GM23338 (cell line): ENCODE measurements at regions not wholly inside any gene's neighbourhood (a gene's known extent, or its start where the extent isn't known, plus 50 kb on each side); places are given as distances from the start of the nearest gene placed in this dataset.

Experiments used
- ATAC-seq: fragments of 200-7000 bp; cut with Tn5 transposase; 3 replicates; pipeline ENCODE4 v1.9.1; 2020
- DNase-seq: peaks from one replicate; pipeline ENCODE4 v3.0.0-alpha.2; 2015; ENCODE audit warnings: low spot score
- H2AFZ ChIP-seq: fragments of 200-600 bp; sonication (generic); 2 replicates; pipeline ENCODE4 v1.8.0; 2016; ENCODE audit warnings: antibody characterized with exemption, mild to moderate bottlenecking, moderate library complexity
- H3F3A ChIP-seq: fragments of 200-600 bp; sonication (generic); replicated peaks from 2 replicates; pipeline ENCODE4 v1.8.0; 2017; ENCODE audit warnings: antibody characterized with exemption, mixed run types, low read depth
- H3K27ac ChIP-seq: fragments of 200-600 bp; sonication (generic); 2 replicates; pipeline ENCODE4 v1.6.1; 2016; ENCODE audit warnings: low read depth
- H3K27me3 ChIP-seq: fragments of 200-600 bp; sonication (generic); 2 replicates; pipeline ENCODE4 v1.8.0; 2016; ENCODE audit warnings: mild to moderate bottlenecking, mixed run types, moderate library complexity; ENCODE audit not compliant: insufficient read depth
- H3K36me3 ChIP-seq: fragments of 200-600 bp; sonication (generic); 2 replicates; pipeline ENCODE4 v1.8.0; 2016; ENCODE audit warnings: mild to moderate bottlenecking; ENCODE audit not compliant: insufficient read depth
- H3K4me1 ChIP-seq: fragments of 200-600 bp; sonication (generic); 2 replicates; pipeline ENCODE4 v1.8.0; 2016; ENCODE audit warnings: mild to moderate bottlenecking, moderate library complexity; ENCODE audit not compliant: insufficient read depth
- H3K4me2 ChIP-seq: fragments of 200-600 bp; sonication (generic); 2 replicates; pipeline ENCODE4 v1.7.1; 2017; ENCODE audit warnings: mixed run types
- H3K4me3 ChIP-seq: fragments of 200-600 bp; sonication (generic); 2 replicates; pipeline ENCODE4 v1.6.1; 2016; ENCODE audit warnings: mixed run types
- H3K79me2 ChIP-seq: fragments of 200-600 bp; sonication (generic); replicated peaks from 2 replicates; pipeline ENCODE4 v1.8.0; 2017; ENCODE audit warnings: mild to moderate bottlenecking; ENCODE audit not compliant: insufficient read depth
- H3K9me2 ChIP-seq: fragments of 200-600 bp; sonication (generic); 2 replicates; pipeline ENCODE4 v1.8.0; 2017; ENCODE audit not compliant: insufficient read depth
- H4K20me1 ChIP-seq: fragments of 200-600 bp; sonication (generic); replicated peaks from 2 replicates; pipeline ENCODE4 v1.8.0; 2017; ENCODE audit warnings: mild to moderate bottlenecking; ENCODE audit not compliant: insufficient read depth
- H3K27ac Mint-ChIP-seq: 2 replicates; pipeline ENCODE4 v1.8.0; 2020; ENCODE audit warnings: inconsistent platforms, mild to moderate bottlenecking, moderate library complexity, mixed read lengths
- H3K27me3 Mint-ChIP-seq: 3 replicates; pipeline ENCODE4 v1.8.0; 2022; ENCODE audit warnings: low read depth, mild to moderate bottlenecking, moderate library complexity, mixed read lengths, inconsistent platforms; ENCODE audit not compliant: insufficient read depth, poor library complexity
- H3K36me3 Mint-ChIP-seq: 3 replicates; pipeline ENCODE4 v1.8.0; 2021; ENCODE audit warnings: low read depth, mild to moderate bottlenecking, inconsistent platforms, moderate library complexity, mixed read lengths
- H3K4me1 Mint-ChIP-seq: 3 replicates; pipeline ENCODE4 v1.8.0; 2020; ENCODE audit warnings: mild to moderate bottlenecking, inconsistent platforms, mixed read lengths
- H3K4me3 Mint-ChIP-seq: 3 replicates; pipeline ENCODE4 v1.8.0; 2021; ENCODE audit warnings: moderate library complexity, mild to moderate bottlenecking, inconsistent platforms, mixed read lengths
- H3K9me3 Mint-ChIP-seq: 3 replicates; pipeline ENCODE4 v1.8.0; 2020; ENCODE audit warnings: moderate library complexity, mild to moderate bottlenecking, inconsistent platforms, mixed read lengths
- CREB1 ChIP-seq: fragments of 250-450 bp; sonication (Bioruptor Pico); IDR thresholded peaks from 2 replicates; pipeline ENCODE4 v1.5.0; 2020; ENCODE audit warnings: low read depth, mild to moderate bottlenecking, moderate library complexity
- EZH2 ChIP-seq: fragments of 200-600 bp; sonication (generic); IDR thresholded peaks from one replicate; pipeline ENCODE4 v1.8.0; 2017; ENCODE audit warnings: antibody characterized with exemption, mild to moderate bottlenecking, low read depth; ENCODE audit not compliant: unreplicated experiment
- EZH2phosphoT487 ChIP-seq: fragments of 200-600 bp; sonication (generic); IDR thresholded peaks from one replicate; pipeline ENCODE4 v1.8.1; 2018; ENCODE audit warnings: antibody characterized with exemption; ENCODE audit not compliant: unreplicated experiment
- JUNB ChIP-seq: IDR thresholded peaks from one replicate; pipeline ENCODE4 v1.6.1; 2016; ENCODE audit warnings: antibody characterized with exemption; ENCODE audit not compliant: unreplicated experiment
- NANOG ChIP-seq: IDR thresholded peaks from 2 replicates; pipeline ENCODE4 v1.6.1; 2016; ENCODE audit warnings: antibody characterized with exemption, borderline replicate concordance
- POLR2AphosphoS5 ChIP-seq: IDR thresholded peaks from 2 replicates; pipeline ENCODE4 v1.6.1; 2016; ENCODE audit warnings: antibody characterized with exemption, low read depth
- STAT1 ChIP-seq: IDR thresholded peaks from one replicate; pipeline ENCODE4 v1.6.1; 2016; ENCODE audit warnings: antibody characterized with exemption; ENCODE audit not compliant: unreplicated experiment
- ZNF114 ChIP-seq: fragments of 250-450 bp; sonication (Bioruptor Pico); IDR thresholded peaks from 2 replicates; pipeline ENCODE4 v1.5.0; 2020; ENCODE audit warnings: mild to moderate bottlenecking, moderate library complexity
- ZNF331 ChIP-seq: fragments of 250-450 bp; sonication (Bioruptor Pico); IDR thresholded peaks from 2 replicates; pipeline ENCODE4 v1.5.0; 2020; ENCODE audit warnings: low read depth, mild to moderate bottlenecking, moderate library complexity
- TF ChIP-seq, protein P1 (sequence below): fragments of 250-450 bp; sonication (Bioruptor Pico); IDR thresholded peaks from 2 replicates; pipeline ENCODE4 v1.5.0; 2020; ENCODE audit warnings: mild to moderate bottlenecking, moderate library complexity
- TF ChIP-seq, protein P2 (sequence below): IDR thresholded peaks from one replicate; pipeline ENCODE4 v1.6.1; 2018; ENCODE audit warnings: antibody characterized with exemption; ENCODE audit not compliant: unreplicated experiment
- TF ChIP-seq, protein P3 (sequence below), 2 experiments: fragments of 200-600 bp in 1 of 2; sonication (generic) in 1 of 2; conservative IDR thresholded peaks; 2 replicates each; pipeline versions ENCODE4 v1.5.1 to v1.6.1; 2016 to 2017; ENCODE audit warnings: antibody characterized with exemption in 2 of 2, low read depth in 2 of 2, mild to moderate bottlenecking in 2 of 2, moderate library complexity in 1 of 2
- TF ChIP-seq, protein P4 (sequence below): IDR thresholded peaks from 2 replicates; pipeline ENCODE4 v1.6.1; 2016; ENCODE audit warnings: antibody characterized with exemption

DNA sequence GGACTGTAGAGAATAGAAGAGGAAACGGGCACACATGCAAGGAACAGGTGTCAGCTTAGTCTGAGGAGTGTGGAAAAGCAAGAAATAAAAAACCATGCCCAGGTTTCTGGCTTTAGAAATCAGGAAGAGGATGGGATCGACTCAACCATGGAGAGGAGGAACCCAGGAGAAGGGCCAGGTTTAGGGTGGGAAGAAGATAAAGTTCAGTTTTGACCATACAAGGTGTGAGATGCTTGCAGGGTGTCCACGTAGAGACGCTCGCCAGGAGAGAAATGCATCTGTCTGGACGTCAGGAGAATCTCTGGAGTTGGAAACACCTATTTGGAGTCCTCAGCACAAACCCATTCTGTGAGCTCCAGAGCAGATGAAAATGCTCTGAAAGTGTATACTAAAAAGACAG lies 275.1 kb downstream of the CYRIA start:
- no peak overlapping the region for H3K27ac Mint-ChIP-seq
- ATAC-seq, result no peak
- H3K27me3 Mint-ChIP-seq, result no peaks in the 10 kb centered on the region

More for the DNA sequence above, 275.1 kb downstream of the CYRIA start:
- no peak for TF ChIP-seq ZNF114 (CRISPR knock-in tag)
- TF ChIP-seq, protein P1, sequence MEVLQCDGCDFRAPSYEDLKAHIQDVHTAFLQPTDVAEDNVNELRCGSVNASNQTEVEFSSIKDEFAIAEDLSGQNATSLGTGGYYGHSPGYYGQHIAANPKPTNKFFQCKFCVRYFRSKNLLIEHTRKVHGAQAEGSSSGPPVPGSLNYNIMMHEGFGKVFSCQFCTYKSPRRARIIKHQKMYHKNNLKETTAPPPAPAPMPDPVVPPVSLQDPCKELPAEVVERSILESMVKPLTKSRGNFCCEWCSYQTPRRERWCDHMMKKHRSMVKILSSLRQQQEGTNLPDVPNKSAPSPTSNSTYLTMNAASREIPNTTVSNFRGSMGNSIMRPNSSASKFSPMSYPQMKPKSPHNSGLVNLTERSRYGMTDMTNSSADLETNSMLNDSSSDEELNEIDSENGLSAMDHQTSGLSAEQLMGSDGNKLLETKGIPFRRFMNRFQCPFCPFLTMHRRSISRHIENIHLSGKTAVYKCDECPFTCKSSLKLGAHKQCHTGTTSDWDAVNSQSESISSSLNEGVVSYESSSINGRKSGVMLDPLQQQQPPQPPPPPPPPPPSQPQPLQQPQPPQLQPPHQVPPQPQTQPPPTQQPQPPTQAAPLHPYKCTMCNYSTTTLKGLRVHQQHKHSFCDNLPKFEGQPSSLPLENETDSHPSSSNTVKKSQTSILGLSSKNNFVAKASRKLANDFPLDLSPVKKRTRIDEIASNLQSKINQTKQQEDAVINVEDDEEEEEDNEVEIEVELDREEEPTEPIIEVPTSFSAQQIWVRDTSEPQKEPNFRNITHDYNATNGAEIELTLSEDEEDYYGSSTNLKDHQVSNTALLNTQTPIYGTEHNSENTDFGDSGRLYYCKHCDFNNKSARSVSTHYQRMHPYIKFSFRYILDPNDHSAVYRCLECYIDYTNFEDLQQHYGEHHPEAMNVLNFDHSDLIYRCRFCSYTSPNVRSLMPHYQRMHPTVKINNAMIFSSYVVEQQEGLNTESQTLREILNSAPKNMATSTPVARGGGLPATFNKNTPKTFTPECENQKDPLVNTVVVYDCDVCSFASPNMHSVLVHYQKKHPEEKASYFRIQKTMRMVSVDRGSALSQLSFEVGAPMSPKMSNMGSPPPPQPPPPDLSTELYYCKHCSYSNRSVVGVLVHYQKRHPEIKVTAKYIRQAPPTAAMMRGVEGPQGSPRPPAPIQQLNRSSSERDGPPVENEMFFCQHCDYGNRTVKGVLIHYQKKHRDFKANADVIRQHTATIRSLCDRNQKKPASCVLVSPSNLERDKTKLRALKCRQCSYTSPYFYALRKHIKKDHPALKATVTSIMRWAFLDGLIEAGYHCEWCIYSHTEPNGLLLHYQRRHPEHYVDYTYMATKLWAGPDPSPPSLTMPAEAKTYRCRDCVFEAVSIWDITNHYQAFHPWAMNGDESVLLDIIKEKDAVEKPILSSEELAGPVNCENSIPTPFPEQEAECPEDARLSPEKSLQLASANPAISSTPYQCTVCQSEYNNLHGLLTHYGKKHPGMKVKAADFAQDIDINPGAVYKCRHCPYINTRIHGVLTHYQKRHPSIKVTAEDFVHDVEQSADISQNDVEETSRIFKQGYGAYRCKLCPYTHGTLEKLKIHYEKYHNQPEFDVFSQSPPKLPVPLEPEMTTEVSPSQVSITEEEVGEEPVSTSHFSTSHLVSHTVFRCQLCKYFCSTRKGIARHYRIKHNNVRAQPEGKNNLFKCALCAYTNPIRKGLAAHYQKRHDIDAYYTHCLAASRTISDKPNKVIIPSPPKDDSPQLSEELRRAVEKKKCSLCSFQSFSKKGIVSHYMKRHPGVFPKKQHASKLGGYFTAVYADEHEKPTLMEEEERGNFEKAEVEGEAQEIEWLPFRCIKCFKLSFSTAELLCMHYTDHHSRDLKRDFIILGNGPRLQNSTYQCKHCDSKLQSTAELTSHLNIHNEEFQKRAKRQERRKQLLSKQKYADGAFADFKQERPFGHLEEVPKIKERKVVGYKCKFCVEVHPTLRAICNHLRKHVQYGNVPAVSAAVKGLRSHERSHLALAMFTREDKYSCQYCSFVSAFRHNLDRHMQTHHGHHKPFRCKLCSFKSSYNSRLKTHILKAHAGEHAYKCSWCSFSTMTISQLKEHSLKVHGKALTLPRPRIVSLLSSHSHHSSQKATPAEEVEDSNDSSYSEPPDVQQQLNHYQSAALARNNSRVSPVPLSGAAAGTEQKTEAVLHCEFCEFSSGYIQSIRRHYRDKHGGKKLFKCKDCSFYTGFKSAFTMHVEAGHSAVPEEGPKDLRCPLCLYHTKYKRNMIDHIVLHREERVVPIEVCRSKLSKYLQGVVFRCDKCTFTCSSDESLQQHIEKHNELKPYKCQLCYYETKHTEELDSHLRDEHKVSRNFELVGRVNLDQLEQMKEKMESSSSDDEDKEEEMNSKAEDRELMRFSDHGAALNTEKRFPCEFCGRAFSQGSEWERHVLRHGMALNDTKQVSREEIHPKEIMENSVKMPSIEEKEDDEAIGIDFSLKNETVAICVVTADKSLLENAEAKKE (CRISPR knock-in tag), result no peak
- TF ChIP-seq EZH2, result no peak
- no peak for TF ChIP-seq ZNF331 (CRISPR knock-in tag)
- TF ChIP-seq EZH2phosphoT487, result no peak
- TF ChIP-seq JUNB, result no peak
- TF ChIP-seq, protein P2, sequence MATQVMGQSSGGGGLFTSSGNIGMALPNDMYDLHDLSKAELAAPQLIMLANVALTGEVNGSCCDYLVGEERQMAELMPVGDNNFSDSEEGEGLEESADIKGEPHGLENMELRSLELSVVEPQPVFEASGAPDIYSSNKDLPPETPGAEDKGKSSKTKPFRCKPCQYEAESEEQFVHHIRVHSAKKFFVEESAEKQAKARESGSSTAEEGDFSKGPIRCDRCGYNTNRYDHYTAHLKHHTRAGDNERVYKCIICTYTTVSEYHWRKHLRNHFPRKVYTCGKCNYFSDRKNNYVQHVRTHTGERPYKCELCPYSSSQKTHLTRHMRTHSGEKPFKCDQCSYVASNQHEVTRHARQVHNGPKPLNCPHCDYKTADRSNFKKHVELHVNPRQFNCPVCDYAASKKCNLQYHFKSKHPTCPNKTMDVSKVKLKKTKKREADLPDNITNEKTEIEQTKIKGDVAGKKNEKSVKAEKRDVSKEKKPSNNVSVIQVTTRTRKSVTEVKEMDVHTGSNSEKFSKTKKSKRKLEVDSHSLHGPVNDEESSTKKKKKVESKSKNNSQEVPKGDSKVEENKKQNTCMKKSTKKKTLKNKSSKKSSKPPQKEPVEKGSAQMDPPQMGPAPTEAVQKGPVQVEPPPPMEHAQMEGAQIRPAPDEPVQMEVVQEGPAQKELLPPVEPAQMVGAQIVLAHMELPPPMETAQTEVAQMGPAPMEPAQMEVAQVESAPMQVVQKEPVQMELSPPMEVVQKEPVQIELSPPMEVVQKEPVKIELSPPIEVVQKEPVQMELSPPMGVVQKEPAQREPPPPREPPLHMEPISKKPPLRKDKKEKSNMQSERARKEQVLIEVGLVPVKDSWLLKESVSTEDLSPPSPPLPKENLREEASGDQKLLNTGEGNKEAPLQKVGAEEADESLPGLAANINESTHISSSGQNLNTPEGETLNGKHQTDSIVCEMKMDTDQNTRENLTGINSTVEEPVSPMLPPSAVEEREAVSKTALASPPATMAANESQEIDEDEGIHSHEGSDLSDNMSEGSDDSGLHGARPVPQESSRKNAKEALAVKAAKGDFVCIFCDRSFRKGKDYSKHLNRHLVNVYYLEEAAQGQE, result no peak
- no peak for TF ChIP-seq POLR2AphosphoS5
- no peak for TF ChIP-seq NANOG
- TF ChIP-seq, protein P3, sequence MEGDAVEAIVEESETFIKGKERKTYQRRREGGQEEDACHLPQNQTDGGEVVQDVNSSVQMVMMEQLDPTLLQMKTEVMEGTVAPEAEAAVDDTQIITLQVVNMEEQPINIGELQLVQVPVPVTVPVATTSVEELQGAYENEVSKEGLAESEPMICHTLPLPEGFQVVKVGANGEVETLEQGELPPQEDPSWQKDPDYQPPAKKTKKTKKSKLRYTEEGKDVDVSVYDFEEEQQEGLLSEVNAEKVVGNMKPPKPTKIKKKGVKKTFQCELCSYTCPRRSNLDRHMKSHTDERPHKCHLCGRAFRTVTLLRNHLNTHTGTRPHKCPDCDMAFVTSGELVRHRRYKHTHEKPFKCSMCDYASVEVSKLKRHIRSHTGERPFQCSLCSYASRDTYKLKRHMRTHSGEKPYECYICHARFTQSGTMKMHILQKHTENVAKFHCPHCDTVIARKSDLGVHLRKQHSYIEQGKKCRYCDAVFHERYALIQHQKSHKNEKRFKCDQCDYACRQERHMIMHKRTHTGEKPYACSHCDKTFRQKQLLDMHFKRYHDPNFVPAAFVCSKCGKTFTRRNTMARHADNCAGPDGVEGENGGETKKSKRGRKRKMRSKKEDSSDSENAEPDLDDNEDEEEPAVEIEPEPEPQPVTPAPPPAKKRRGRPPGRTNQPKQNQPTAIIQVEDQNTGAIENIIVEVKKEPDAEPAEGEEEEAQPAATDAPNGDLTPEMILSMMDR (conservative IDR thresholded peaks at IDR 0.05; ENCODE audit: low read depth in 2 of 2), result no peak
- no peak for TF ChIP-seq STAT1
- TF ChIP-seq CREB1, result no peak
- TF ChIP-seq, protein P4, sequence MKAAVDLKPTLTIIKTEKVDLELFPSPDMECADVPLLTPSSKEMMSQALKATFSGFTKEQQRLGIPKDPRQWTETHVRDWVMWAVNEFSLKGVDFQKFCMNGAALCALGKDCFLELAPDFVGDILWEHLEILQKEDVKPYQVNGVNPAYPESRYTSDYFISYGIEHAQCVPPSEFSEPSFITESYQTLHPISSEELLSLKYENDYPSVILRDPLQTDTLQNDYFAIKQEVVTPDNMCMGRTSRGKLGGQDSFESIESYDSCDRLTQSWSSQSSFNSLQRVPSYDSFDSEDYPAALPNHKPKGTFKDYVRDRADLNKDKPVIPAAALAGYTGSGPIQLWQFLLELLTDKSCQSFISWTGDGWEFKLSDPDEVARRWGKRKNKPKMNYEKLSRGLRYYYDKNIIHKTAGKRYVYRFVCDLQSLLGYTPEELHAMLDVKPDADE, result no peak
- Histone ChIP-seq H3F3A (no peaks in the 10 kb centered on the region), H3K79me2 (no peaks in the 10 kb centered on the region), H3K4me3 (no peak overlapping the region), H3K36me3 (no peaks in the 10 kb centered on the region), H3K4me2 (no peak overlapping the region), H3K27me3 (no peaks in the 10 kb centered on the region), H3K27ac (no peak overlapping the region), H3K4me1 (no peaks in the 10 kb centered on the region), H3K9me2 (no peaks in the 10 kb centered on the region), H2AFZ (no peak overlapping the region), H4K20me1 (no peaks in the 10 kb centered on the region)
- no peak for DNase-seq
- Mint-ChIP-seq H3K36me3 (no peaks in the 10 kb centered on the region), H3K4me1 (no peaks in the 10 kb centered on the region), H3K4me3 (no peak overlapping the region), H3K9me3 (no peaks in the 10 kb centered on the region; the same call in 2 of the 3 replicates)
